MM.1S (cell line): ENCODE measurements at regions not wholly inside any gene's neighbourhood (a gene's known extent, or its start where the extent isn't known, plus 50 kb on each side); places are given as distances from the start of the nearest gene placed in this dataset.

ENCODE experiments used
- DNase-seq: peaks from one replicate; pipeline ENCODE4 v3.0.0-alpha.2; 2015
- H2AFZ ChIP-seq: fragments of 300-600 bp; sonication (generic); 2 replicates; pipeline ENCODE4 v1.6.0; 2016; ENCODE audit warnings: antibody characterized with exemption, low read length
- H3F3A ChIP-seq: fragments of 300-600 bp; sonication (generic); 2 replicates; pipeline ENCODE4 v1.6.1; 2016; ENCODE audit warnings: mild to moderate bottlenecking, antibody characterized with exemption, low read length, moderate library complexity, mixed read lengths; ENCODE audit not compliant: insufficient read depth
- H3K27ac ChIP-seq: fragments of 300-600 bp; sonication (generic); 2 replicates; pipeline ENCODE4 v1.5.1; 2016; ENCODE audit warnings: mild to moderate bottlenecking, low read length
- H3K27me3 ChIP-seq: fragments of 300-600 bp; sonication (generic); replicated peaks from 2 replicates; pipeline ENCODE4 v1.6.0; 2016; ENCODE audit warnings: low read length; ENCODE audit not compliant: insufficient read depth
- H3K36me3 ChIP-seq: fragments of 300-600 bp; sonication (generic); replicated peaks from 2 replicates; pipeline ENCODE4 v1.6.1; 2016; ENCODE audit warnings: mild to moderate bottlenecking, low read length, mixed read lengths; ENCODE audit not compliant: insufficient read depth
- H3K4me1 ChIP-seq: fragments of 300-600 bp; sonication (generic); 2 replicates; pipeline ENCODE4 v1.6.1; 2016; ENCODE audit warnings: low read length, mixed read lengths
- H3K4me2 ChIP-seq: fragments of 300-600 bp; sonication (generic); 2 replicates; pipeline ENCODE4 v1.6.0; 2016; ENCODE audit warnings: low read depth, low read length
- H3K4me3 ChIP-seq: fragments of 300-600 bp; sonication (generic); 2 replicates; pipeline ENCODE4 v1.5.1; 2016; ENCODE audit warnings: low read length, mixed read lengths
- H3K79me2 ChIP-seq: fragments of 300-600 bp; sonication (generic); 2 replicates; pipeline ENCODE4 v1.6.1; 2016; ENCODE audit warnings: mixed run types, low read length, mixed read lengths
- H3K9ac ChIP-seq: fragments of 300-600 bp; sonication (generic); 2 replicates; pipeline ENCODE4 v1.6.1; 2016; ENCODE audit warnings: low read length, mixed read lengths
- H3K9me2 ChIP-seq: fragments of 300-600 bp; sonication (generic); replicated peaks from 2 replicates; pipeline ENCODE4 v1.6.1; 2016; ENCODE audit warnings: mild to moderate bottlenecking, low read length, mixed read lengths; ENCODE audit not compliant: insufficient read depth
- H3K9me3 ChIP-seq: fragments of 300-600 bp; sonication (generic); replicated peaks from 2 replicates; pipeline ENCODE4 v1.6.1; 2016; ENCODE audit warnings: mild to moderate bottlenecking, low read length, mixed read lengths; ENCODE audit not compliant: insufficient read depth
- H4K20me1 ChIP-seq: fragments of 300-600 bp; sonication (generic); 2 replicates; pipeline ENCODE4 v1.6.1; 2016; ENCODE audit warnings: mild to moderate bottlenecking, low read length, moderate library complexity, mixed read lengths; ENCODE audit not compliant: insufficient read depth
- EZH2 ChIP-seq: fragments of 300-600 bp; sonication (generic); optimal IDR thresholded peaks from 2 replicates; pipeline ENCODE3; 2017; ENCODE audit warnings: low read depth, mild to moderate bottlenecking, antibody characterized with exemption, low read length, mixed read lengths
- EZH2phosphoT487 ChIP-seq: fragments of 300-600 bp; sonication (generic); IDR thresholded peaks from 2 replicates; pipeline ENCODE4 v1.6.1; 2018; ENCODE audit warnings: antibody characterized with exemption, low read length
- TF ChIP-seq, protein P1 (sequence below): fragments of 300-600 bp; sonication (generic); IDR thresholded peaks from 2 replicates; pipeline ENCODE4 v1.5.1; 2016; ENCODE audit warnings: antibody characterized with exemption, low read length, mixed read lengths

DNA sequence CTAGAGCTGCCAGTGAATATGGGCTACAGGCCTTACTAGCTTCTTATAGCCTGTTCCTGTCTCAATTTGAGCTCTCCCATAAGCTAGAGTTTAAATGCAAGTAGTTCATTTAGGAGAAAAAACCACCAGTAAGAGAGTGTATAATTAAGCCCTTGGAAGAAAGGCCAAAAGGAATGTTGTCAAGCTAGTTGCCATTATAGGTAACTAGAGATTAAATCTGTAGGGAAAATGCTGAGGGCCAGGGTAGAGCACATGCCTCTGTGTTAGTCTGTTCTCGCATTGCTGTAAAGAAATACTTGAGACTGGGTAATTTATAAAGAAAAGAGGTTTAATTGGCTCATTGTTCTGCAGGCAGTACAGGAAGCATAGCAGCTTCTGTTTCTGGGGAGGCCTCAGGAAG is 410.2 kb downstream of the MID1IP1 start:
- Histone ChIP-seq H3K36me3 (no peaks in the 10 kb centered on the region), H4K20me1 (no peaks in the 10 kb centered on the region), H3F3A (no peaks in the 10 kb centered on the region), H2AFZ (no peak overlapping the region), H3K27me3 (no peaks in the 10 kb centered on the region), H3K4me3 (no peak overlapping the region), H3K9me3 (no peaks in the 10 kb centered on the region), H3K9ac (no peak overlapping the region), H3K9me2 (no peaks in the 10 kb centered on the region), H3K79me2 (no peaks in the 10 kb centered on the region), H3K4me1 (no peaks in the 10 kb centered on the region), H3K4me2 (no peak overlapping the region), H3K27ac (no peak overlapping the region)
- DNase-seq, result no peak
- TF ChIP-seq, protein P1, sequence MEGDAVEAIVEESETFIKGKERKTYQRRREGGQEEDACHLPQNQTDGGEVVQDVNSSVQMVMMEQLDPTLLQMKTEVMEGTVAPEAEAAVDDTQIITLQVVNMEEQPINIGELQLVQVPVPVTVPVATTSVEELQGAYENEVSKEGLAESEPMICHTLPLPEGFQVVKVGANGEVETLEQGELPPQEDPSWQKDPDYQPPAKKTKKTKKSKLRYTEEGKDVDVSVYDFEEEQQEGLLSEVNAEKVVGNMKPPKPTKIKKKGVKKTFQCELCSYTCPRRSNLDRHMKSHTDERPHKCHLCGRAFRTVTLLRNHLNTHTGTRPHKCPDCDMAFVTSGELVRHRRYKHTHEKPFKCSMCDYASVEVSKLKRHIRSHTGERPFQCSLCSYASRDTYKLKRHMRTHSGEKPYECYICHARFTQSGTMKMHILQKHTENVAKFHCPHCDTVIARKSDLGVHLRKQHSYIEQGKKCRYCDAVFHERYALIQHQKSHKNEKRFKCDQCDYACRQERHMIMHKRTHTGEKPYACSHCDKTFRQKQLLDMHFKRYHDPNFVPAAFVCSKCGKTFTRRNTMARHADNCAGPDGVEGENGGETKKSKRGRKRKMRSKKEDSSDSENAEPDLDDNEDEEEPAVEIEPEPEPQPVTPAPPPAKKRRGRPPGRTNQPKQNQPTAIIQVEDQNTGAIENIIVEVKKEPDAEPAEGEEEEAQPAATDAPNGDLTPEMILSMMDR, result no peak
- TF ChIP-seq EZH2phosphoT487 (no peak), EZH2 (no peak)

DNA sequence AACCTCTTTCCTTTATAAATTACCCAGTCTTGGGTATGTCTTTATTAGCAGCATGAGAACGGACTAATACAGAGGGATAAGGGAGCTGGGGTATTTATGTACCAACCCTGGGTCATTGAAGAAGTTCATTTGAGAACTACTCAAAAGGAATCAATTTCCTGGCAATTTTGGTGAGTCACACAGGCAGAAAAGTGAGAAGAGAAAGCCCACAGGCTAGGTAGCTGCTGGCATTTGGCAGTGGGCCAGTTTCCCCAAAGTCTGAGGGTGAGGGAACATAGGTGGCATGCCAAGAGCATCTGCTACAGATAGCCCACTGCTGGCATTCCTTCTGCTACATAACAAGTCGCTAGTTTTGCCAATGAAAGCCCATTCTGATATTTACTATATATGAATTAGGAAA is 411.2 kb downstream of the MID1IP1 start:
- no peaks in the 10 kb centered on the region for H3K9me3 ChIP-seq
- H3K4me1 ChIP-seq, result no peaks in the 10 kb centered on the region
- H2AFZ ChIP-seq, result no peak overlapping the region
- no peaks in the 10 kb centered on the region for H3F3A ChIP-seq
- no peaks in the 10 kb centered on the region for H3K9me2 ChIP-seq
- no peaks in the 10 kb centered on the region for H3K79me2 ChIP-seq
- no peaks in the 10 kb centered on the region for H3K36me3 ChIP-seq
- H3K4me2 ChIP-seq, result no peak overlapping the region
- no peak overlapping the region for H3K9ac ChIP-seq
- no peak overlapping the region for H3K4me3 ChIP-seq
- H3K27ac ChIP-seq, result no peak overlapping the region
- no peaks in the 10 kb centered on the region for H4K20me1 ChIP-seq
- no peak for DNase-seq
- no peaks in the 10 kb centered on the region for H3K27me3 ChIP-seq
- no peak for TF ChIP-seq EZH2phosphoT487
- TF ChIP-seq, protein P1, result no peak
- no peak for TF ChIP-seq EZH2

DNA sequence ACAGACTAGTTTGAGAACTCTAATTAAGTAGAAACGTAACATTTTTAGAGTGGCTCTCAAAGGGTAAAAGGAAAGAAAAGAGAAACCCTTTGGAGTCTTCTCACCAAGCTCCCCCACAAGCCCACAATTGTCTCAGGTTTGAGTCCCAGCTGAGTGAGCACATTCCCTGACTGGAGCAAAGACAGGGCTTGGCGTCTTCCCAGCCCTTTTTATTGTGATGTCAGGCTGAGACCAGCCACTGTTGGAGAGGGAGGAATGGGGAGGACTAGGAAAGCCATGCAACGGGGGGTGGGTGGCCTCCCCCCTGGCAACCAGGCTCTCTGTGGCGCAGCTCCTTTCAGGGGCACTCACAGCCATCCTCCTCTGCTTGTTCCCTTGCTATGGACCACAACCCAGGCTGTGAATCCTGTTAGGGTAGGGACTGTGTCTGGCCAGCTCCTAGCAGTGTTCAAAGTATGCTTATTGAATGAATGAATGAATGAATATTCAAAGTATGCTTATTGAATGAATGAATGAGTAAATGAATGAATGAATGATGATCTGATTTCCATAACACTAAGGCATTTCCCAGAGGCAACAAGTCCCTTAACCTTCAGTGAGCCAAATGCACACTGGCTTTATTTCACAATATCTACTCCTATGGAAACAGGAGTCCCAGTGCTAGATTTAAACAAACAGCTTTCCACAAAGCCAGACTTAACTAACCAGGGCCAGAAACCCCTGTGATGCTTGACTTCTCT is 413.3 kb downstream of the MID1IP1 start:
- Histone ChIP-seq H3K36me3 (no peaks in the 10 kb centered on the region), H3K27me3 (no peaks in the 10 kb centered on the region), H3K27ac (no peak overlapping the region), H3K9me2 (no peaks in the 10 kb centered on the region), H3K4me1 (no peaks in the 10 kb centered on the region), H2AFZ (no peak overlapping the region), H4K20me1 (no peaks in the 10 kb centered on the region), H3K9ac (no peak overlapping the region), H3F3A (no peaks in the 10 kb centered on the region), H3K79me2 (no peaks in the 10 kb centered on the region), H3K4me3 (no peak overlapping the region), H3K9me3 (no peaks in the 10 kb centered on the region), H3K4me2 (no peak overlapping the region)
- no peak for TF ChIP-seq EZH2phosphoT487
- DNase-seq, result no peak

DNA sequence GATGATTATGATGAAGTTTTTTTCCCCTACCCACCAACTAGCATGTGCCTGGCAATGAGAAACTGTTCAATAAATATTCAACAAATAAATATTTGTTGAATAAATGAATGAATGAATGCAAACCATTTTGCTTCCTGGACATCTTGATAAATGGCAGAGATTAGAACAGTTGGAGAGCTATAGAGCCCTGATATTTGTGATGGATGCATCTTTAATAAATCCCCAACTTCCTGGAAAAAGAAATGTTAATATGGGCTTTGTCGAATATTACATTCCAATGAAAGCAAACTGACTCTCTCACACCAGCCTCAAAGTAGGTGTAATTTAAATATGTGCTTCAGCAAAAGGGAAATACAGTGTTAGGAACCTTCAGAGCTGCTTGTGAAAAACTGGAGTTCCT is 419.7 kb downstream of the MID1IP1 start:
- no peak overlapping the region for H3K4me2 ChIP-seq
- H4K20me1 ChIP-seq, result no peaks in the 10 kb centered on the region
- H3K27ac ChIP-seq, result no peak overlapping the region
- no peak for TF ChIP-seq EZH2
- TF ChIP-seq, protein P1, result no peak
- no peak for TF ChIP-seq EZH2phosphoT487
- no peaks in the 10 kb centered on the region for H3K9me3 ChIP-seq
- DNase-seq, result no peak
- H3K27me3 ChIP-seq, result no peaks in the 10 kb centered on the region
- H3K4me3 ChIP-seq, result no peak overlapping the region
- no peaks in the 10 kb centered on the region for H3K9me2 ChIP-seq
- H2AFZ ChIP-seq, result no peak overlapping the region
- H3K36me3 ChIP-seq, result no peaks in the 10 kb centered on the region
- no peaks in the 10 kb centered on the region for H3K4me1 ChIP-seq
- H3K79me2 ChIP-seq, result no peaks in the 10 kb centered on the region
- H3F3A ChIP-seq, result no peaks in the 10 kb centered on the region
- no peak overlapping the region for H3K9ac ChIP-seq
